GM18870 (cell line): ENCODE measurements at regions not wholly inside any gene's neighbourhood (a gene's known extent, or its start where the extent isn't known, plus 50 kb on each side); places are given as distances from the start of the nearest gene placed in this dataset.

ENCODE experiments used
- ATAC-seq: cut with Tn5 transposase; IDR thresholded peaks from one replicate; pipeline ENCODE4 v1.9.1; 2021; ENCODE audit warnings: moderate library complexity; ENCODE audit not compliant: unreplicated experiment

DNA sequence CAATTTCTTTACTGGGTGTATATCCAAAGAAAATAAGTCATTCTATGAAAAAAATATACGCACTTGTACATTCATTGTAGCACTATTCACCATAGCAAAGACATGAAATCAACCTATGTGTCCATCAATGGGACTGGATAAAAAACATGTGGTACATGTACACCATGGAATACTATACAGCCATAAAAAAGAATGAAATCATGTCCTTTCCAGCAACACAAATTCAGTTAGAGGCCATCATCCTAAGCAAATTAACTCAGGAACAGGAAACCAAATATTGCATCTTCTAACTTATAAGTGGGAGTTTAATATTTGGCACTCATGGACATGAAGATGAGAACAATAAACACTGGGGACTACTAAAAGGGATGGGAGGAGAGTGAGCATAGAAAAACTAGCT lies 325.7 kb downstream of the TGFB2 start:
- ATAC-seq = no peak

DNA sequence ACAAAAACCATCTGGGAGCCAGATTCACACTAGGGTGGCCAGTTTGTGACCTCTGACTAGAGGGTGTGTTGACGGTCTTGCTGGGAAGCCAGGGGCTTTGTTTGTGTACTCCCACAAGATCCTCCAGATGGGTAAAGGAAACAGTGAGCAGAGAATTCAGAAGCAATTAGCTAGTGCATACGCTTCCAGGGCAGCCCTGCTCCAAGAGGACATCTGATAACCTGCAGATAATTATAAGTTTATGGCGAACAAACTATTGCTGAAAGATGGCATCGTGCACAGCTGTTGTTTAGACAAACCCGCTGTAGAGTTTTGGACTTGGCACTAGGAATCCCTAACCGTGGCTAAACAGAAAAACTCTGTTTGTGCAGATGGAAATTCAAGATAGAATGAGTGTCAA lies 326.4 kb downstream of the TGFB2 start:
- no peak for ATAC-seq

DNA sequence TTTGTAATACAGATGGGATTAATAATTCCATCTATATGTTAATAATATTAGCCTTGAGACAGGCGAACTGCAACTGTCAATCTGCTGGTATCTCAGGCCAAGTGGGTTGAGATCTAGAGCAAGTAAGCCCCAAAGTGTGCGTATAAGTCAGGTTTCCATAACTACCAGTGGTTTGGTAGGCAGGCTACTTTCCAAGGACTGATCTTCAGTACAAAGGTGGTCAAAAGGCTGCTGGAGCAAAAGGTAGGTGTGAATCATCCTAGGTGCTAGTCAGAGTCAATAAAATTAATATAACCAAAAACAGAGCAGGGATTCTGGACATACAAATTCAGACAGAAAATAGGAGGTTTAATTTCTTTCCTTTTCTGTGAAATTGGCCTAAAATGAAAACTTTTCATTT lies 328.0 kb downstream of the TGFB2 start:
- no peak for ATAC-seq

DNA sequence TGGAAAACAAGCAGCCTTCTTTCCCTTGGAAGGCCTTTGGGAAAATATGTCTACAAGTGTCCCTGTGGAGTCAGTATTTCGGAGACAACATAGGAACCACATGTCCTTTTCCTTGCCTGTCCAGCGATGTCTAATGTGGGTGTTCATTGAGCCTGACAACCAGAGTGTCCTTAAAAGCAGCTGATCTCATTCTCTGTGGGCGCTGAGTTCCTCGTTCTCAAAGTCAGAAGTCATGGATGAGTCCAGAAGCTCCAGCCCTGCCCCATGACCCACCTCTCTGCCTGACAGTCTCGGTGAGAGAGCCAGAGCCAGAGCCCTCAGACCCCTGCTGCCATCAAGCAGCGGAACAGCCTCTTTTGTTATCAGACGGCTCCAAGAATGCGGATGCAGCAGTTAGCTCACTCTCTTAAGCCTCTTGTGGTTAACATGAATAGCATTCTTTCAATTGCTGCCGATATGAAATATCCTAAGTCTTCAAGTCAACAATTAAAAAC lies 329.2 kb downstream of the TGFB2 start:
- no peak for ATAC-seq

DNA sequence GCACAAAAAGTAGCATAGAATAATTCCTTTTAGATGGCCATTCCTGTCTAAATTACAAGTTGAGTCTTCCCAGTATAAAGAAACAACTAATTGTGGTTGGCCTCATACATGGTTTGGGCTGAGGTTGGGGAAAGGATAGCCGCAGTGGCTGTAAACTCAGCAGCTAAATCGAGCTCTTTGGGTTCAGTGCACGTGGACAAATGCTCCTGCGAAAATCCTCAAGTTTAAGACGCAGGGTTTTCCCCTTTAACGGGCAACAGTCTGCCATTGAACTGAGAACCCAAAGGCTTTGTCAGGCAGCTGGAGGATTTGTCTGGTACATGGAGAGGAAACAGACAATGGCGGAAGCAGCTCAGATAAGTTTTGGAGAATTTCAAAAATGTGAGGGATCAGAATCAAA lies 331.9 kb downstream of the TGFB2 start:
- no peak for ATAC-seq

DNA sequence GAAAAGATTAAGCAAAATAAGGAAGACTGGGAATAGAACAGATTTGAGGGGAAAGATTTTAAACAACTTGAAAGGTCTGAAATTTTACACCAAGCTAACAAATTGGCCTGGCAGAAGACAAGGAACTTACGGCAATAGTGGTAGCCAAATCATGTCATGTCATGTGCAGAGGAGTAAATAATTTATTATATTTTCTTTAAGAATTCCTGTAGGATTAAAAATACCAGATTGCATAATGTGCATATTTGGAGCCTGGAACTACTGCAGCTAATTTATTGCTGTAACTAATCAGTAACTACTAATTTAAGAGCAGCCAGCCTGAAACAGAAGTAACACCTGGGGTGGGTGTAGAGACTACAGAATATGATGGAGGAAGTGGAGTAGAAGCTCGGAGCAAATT lies 334.3 kb downstream of the TGFB2 start:
- no peak for ATAC-seq

DNA sequence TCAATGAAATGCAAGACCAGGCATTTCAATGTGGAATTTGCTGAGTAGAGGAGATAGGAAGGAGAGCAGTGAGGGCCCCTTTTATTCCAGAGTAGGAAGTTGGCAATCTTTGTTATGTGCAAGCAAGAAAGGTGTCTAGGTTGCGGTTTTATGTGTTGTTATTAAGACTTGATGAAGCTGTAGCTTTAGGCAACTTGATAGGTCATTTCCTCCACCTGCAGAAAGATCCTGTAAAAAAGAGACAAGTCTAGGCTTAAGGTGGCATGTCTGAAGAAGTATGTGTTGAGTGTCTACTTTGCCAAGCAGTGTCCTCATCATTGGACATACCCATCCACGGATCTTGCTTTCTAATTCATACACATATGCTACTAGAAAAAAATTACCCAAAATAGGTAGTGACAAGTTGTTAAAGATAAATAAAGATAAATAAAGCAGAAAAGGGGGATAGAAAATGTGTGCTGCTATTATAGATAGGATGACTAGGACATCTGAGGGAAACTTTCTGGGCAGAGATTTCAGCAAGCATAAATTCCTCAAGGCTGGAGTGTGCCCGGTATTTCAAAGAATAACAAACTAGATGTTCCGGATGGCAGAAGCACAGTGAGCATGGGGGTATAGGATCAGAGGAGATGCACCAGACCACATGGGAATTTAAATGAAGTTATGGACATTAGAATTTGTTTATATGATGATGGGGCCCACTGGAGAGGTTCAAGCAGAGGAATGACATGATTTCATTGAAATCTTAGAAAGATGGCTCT lies 335.0 kb downstream of the TGFB2 start:
- no peak for ATAC-seq

DNA sequence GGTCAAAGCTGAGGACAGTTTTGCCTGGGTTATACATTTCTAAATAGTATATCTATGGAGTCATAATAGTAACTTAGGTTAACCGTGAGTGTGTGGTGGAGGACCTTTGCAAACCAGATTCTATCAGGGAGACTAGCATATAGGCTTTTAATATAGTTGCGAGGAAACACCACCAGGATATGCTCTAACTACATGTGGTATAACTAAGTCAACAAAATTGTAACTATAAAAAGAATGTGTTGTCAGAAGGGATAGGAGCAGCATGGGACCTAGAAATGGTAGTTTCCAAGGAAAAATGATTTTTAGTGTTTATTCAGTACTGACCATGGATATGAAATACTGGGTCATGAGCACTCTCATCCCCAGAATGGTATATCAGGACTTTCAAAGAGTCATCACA lies 338.1 kb downstream of the TGFB2 start:
- ATAC-seq = no peak

DNA sequence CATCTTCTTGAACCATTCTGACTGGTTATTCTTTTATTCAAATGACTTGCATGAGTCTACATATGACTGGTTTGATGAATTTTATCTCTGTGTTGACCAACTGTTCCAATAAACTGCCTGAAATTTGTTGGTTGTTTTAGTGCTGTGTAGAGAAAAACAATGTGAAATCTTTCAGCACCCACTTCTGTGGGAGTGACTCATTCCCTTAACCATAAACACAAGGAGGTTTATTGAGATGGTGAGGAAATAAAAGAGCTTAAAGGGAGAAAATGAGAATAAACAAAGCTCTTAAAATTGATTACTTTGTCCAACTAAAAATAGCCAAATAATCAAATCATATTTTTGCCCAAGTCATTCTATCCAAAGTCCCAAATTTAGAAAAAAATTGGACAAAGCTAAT lies 341.1 kb downstream of the TGFB2 start:
- no peak for ATAC-seq

DNA sequence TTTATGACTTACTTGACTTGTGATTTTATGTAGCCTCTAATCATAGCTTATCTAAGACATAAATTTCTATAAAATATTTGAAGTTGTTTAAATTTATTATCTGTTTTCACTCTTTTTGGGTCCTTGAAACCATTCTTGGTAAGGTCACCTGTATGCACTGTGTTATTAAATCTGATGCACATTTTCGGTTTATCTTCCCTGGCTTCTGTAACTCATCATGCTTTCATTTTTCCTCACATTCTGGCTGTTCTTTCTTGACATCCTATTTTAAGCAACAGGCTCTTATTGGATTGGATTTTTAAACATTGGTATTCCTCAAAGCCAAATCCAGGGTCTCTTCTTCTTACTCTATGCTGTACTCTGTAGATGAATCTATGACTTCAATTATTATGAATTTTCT lies 341.6 kb downstream of the TGFB2 start:
- ATAC-seq = no peak

DNA sequence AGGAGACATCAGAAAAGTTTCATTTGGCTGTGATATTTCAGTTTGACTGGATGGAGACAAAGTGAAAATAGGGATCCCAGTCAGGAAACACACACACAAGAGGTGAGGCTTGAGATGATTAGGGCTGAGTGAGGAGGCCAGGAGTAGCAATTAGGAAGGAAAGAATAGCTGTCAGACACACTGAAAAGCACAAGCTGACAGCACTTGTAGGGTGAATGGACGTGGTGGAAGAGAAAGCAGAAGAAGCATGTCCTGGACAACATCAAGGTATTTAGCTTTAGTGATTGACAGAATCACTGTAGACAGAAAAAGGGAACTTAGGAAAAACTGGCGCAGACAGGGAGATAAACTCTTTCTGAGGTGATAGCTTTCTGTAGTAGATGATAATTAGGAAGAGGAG lies 347.7 kb downstream of the TGFB2 start:
- no peak for ATAC-seq

DNA sequence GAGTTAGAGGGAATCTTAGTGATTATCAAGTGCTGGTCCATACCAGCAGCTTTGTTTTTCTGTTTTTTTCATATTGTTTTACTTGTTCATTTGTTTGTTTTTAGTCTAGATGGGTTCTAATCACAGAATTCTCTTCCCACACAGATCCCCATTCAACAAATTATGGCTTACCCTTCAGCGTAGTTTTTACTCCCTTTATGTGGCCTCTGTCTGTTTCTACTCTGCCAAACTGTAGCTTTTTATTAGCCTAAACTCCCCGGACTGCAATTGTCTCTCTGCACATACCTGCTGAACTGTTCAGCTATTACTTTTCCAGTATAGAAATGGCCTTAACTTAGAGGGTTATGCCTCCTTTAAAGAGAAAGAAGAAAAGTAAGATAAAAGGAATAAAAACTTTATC lies 348.5 kb downstream of the TGFB2 start:
- ATAC-seq = no peak

DNA sequence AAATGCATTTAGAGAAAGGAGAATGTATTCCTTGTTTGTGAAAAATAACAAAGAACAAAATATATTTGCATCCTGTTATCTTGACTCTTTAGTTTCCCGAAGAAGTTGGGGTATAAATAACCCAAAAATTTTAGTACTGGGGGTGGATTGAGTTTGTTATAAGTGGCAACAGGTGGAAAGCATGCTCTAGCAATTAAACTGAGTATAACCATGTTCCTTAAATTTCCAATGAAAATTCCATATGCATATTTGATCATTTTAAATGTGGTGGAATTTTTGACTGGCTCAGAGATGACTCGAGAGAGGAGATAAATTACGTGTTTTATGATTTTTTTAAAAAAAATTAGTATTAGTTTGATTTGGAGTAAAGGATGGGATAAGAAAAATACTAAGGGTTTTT lies 348.9 kb downstream of the TGFB2 start:
- ATAC-seq = no peak

DNA sequence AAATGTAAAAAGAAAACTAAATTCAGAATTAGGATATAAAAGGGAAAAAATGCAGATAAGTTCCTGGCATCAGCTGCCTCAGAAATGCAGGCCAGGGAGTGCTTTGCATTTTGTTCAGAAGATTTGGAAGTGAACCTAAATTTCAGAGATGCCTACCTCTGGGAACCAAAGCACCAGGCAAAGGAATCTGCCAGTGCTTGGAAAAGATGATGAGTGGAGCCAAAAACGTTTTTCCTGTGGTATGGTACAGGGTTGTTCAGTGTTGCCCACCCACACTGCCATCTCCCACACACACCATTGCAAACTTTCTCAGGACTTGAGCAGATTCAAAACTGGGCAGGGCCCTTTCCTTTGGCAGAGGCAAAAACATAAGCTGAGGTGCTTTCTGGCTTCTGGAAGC lies 349.5 kb downstream of the TGFB2 start:
- ATAC-seq = no peak

DNA sequence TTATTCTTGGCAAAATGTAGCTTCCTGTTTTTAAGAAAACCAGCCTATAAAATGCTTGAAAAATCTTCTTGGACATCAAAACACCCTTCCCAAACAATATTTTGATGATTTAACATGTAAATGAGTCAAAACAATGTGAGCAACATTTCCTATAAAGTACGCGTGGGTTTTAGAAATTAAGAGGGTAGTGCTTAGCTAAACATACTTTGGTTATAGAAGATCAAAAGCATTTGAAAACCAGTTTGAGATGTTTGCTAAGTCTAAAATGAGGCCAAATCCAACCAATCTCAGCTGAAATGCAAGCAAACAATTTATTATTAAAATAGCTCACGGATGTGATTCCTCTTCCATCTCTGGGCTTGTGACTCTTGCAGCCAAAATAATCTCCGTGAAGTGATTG lies 350.4 kb downstream of the TGFB2 start:
- ATAC-seq = no peak

DNA sequence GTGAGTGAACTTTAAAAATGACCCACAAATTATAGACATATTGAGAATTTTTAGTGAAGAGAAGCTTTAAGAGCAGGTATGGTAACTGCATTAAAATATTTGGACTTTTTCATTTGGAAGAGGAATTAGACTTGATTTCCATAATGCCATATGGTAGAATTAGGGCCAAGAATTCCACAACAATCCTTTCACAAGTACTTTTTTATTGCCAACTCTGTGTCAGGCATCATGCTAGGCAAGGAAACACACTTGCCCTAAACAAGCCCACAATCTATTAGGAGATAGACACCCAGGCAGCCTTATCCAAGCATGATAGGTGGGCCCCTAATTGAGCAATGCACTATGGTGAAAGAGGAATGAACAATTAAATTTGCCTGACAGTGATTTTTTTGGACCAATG lies 353.0 kb downstream of the TGFB2 start:
- no peak for ATAC-seq

DNA sequence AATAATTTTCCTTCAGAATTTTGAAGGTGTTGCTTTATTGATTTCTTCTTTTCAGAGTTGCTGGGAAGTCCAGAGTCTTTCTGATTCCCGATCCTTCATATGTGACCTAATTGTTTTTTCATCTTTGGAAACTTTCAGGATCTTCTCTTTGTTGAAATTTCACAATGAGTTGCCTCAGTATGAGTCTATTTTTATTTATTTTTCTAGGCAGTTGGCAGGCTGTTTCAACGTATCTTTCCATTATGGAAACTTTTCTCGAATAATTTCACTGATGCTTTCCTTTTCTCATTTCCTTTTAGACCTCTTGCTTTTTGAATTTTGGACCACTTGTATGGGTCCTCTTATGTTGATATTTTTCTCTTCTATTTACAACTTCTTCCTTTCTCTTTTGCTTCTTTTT lies 354.3 kb downstream of the TGFB2 start:
- ATAC-seq = no peak

DNA sequence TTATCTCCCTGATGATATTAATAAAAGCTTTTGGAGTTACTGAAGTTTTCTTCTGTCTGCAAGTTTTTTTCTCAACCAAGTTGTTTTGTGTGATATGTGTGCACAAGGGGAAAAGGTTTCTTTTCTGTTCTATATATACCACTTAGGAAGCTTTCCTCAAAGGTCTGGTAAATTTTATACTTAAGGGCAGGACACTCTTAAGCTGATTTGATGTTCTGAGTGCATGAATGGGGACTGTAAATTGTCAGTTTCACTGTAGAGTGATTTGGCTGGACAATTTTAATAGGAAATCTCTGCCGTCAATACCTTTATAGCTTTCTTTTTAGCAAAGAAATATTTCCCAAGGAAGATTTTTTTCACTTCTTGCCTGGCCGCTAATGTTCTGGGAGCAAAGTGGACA lies 354.7 kb downstream of the TGFB2 start:
- ATAC-seq = no peak

DNA sequence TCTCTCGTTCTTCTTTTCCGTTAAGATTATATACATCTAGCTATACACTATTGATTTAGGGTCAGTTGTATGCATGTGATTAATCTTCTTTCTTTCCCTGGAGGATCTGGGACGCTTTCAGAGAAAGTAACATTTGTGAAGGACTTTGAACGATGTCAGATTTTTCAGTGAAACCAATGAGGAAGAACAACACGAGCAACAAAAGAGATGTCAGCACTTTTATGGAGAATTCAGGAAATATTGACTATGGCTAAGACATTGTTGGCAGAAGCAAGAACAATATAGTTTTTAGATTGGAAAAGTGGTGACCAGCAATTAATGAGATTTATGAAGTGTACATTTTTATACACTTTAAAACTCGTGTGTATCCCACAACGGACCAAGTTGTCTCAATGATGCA lies 355.5 kb downstream of the TGFB2 start:
- no peak for ATAC-seq

DNA sequence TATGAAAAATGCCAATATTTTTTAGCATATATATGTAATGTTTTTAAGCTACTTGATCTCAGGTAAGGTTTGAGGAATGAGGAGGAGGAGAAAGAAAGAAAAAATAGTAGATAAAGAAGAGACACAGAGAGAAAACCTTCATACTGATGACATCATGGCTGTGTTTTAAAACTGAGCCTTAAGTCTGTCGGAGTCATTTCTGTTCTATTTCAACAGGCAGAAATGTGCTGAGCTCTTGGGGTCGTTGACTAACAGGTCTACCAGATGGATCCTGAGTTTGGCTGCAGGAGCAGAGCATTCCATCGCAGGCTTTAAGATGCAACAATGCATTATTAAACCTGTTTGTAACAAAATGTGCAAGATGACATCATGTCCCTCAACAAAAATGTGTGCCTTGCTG lies 356.0 kb downstream of the TGFB2 start:
- ATAC-seq = no peak

DNA sequence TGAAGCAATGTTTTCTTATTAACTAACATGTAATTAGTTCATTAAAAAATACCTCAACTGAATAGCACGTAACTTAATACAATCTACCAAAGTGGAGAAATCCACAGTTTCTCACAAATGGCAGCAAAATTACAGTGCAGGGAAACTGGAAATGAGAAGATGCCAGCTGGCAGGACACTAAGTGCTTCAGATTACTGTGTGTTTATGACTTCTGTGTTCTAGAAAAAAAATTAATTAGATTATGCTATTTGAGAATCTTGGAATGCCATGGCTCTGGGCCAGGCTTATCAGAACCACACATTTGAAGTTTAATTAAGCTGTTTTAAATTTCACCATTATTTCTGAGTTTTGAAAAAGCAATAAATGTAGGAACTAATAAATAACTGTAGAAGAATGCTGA lies 357.6 kb downstream of the TGFB2 start:
- ATAC-seq = no peak

DNA sequence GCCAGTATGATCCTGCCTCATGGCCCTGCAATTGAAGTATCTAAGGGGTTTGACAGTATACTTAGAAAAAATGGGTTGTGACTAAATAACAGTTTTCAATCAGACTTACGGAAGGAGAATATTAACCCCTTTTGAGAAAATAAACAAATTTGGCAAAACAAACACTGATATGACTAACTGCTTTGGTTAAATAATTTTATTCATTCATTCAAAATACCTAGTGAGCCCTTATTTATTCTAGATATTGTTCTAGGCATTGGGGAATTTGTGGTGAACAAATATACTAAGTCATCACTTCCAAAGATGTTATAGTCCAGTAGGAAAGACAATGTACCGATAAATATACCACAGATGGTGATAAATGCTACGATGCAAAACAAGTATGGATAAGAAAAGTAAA lies 358.7 kb downstream of the TGFB2 start:
- no peak for ATAC-seq

DNA sequence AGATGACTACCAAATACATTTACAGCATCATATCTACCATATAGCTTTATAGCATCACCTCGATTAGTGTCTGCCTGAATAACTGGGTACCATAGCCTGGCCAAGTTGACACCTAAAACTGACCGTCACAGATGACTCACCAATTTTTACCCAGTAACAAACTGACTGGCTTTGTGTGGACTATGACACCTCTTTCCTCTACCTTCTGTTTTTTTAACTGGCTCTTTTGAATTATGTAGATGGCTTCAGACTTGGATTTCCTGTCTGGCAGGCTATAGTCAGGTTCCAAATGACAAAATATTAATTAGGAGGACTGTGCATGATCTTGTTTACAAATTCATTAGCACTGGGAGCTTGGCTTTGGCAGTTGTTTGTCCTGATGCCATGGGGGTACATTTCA lies 360.3 kb downstream of the TGFB2 start:
- no peak for ATAC-seq
